ENCODE measurements at regions not wholly inside any gene's neighbourhood (a gene's known extent, or its start where the extent isn't known, plus 50 kb on each side); places are given as distances from the start of the nearest gene placed in this dataset.

GRCh38 chr6:151701911-151702562 is 105.4 kb upstream of the ESR1 start:
- no peak for DNase-seq (ENCODE audit: low read depth in 2 of 2)

DNA sequence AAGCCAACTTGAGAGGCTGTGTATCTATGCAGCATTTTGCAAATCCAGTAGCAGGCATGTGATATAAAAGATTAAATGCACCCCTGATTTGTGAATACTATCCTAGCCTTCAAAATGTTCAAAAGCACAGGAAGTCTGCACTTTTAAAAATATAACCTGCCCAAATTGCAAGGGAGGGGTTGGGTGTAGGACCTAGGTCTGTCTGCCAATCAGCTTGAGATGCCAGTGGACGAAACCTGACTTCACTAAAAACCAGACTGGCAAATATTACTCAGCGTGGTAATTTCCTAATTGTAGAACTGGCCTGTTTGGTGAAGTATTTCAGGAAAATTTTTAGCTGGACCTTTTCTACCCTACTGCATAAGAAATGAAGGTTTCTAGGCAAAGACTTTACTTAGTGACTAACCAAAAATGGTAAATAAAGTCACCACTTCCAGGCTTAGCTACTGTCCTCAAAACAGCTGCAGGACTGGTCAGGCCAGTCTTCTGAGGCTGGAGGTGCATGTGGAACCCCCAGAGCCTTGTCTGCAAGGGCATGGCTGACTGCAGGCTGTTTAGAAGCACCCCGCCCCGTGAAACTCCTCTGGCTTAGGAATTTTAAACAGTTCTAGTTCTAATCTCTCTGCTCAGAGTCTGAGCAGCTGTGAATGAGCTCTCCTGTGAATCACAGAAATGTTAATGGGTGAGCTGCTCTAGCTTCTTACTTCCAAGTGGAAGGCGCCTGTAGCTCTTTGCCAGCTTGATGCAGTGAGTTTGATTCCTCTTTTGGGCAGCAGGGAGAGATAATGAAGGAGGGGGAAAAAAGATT is 104.4 kb upstream of the ESR1 start:
- no peak for DNase-seq (ENCODE audit: low read depth in 2 of 2)

DNA sequence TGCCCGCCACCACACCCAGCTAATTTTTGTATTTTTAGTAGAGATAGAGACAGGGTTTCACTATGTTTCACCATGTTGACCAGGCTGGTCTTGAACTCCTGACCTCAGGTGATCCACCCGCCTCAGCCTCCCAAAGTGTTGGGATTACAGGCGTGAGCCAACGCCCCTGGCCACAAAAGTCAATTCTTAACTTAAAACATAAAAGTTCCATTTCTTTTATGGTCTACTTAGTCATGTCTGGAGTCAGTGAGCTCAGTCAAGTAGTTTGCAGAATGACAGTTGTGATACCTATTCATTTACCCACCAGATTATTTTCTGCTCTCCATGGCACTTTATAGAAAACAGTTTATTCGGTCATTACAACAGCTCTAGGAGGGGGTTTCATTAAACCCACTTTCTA is 103.1 kb upstream of the ESR1 start:
- DNase-seq (ENCODE audit: low read depth in 2 of 2): no peak

GRCh38 chr6:151705993-151706733 is 101.3 kb upstream of the ESR1 start:
- DNase-seq (ENCODE audit: low read depth in 2 of 2): no peak

DNA sequence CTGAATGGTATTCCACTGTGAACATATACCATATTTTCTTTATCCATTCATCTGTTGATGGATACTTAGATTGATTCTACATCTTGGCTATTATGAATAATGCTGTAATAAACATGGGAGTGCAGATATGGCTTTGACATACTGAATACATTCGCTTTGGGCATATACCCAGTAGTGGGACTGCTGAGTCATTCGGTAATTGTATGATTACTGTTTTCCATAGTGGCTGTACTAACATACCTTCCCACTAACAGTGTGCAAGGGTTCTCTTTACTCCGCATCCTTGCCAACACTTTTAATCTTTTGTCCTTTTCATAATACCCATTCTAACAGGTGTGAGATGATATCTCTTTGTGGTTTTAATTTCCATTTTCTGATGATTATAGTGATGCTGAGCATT is 98.2 kb upstream of the ESR1 start:
- no peak for DNase-seq (ENCODE audit: low read depth in 2 of 2)

DNA sequence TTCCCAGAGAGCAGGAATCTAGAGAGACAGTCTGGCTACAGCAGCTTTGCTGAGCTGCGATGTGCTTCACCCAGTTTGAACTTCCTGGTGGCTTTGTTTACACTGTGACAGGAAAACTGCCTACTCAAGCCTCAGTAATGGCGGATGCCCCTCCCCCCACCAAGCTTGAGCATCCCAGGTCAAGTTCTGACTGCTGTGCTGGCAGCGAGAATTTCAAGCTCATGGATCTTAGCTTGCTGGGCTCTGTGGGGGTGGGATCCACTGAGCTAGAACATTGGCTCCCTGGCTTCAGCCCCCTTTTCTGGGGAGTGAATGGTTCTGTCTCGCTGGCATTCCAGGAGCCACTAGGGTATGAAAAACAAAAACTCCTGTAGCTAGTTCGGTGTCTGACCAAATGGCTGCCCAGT is 91.0 kb upstream of the ESR1 start:
- DNase-seq (ENCODE audit: low read depth in 2 of 2): no peak

DNA sequence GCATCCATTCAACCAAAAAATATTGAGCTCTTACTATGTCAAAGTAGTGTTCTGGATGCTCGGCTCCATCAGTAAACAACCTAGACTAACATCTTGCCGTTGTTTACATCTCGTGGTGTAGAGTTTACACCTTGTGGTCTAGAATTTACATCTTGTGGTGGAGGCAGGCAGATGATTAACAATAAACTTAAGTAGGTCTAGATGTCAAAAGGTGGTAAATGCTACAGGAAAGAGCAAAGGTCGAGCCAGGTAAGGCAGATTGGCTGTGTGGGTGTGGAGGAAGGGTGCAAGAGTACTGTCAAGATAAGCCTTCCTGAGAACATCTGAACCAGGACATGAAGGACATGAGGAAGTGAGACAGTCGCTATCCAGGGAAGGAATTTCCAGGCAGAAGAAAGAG is 88.4 kb upstream of the ESR1 start:
- no peak for DNase-seq (ENCODE audit: low read depth in 2 of 2)

DNA sequence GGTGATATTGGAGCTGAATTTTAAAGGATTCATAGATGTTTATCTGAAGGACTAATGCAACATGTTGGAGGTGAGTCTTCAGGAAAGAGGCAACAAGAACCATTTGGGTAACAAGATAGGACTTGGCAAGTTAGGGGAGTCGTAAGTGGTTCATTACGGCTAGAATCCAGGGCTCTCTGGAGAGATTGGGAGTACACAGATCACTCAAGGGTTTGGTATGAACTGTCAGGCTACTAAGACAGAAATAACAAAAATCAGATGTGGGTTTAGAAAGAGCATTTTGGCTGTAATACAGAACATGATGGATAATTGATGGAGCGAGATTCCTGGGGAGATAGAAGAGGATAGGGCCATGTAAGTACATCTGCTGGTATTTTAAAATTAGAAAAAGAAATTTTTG is 86.3 kb upstream of the ESR1 start:
- no peak for DNase-seq (ENCODE audit: low read depth in 2 of 2)

- no peak for DNase-seq (ENCODE audit: low read depth in 2 of 2)
Measured at GRCh38 chr6:151721671-151722070, 85.8 kb upstream of the ESR1 start.

- DNase-seq (ENCODE audit: low read depth in 2 of 2): no peak
Measured at GRCh38 chr6:151722342-151722741, 85.1 kb upstream of the ESR1 start.

GRCh38 chr6:151723152-151723551 is 84.3 kb upstream of the ESR1 start:
- DNase-seq (ENCODE audit: low read depth in 2 of 2): peak in 1 of 2 donors; percentile 17

DNA sequence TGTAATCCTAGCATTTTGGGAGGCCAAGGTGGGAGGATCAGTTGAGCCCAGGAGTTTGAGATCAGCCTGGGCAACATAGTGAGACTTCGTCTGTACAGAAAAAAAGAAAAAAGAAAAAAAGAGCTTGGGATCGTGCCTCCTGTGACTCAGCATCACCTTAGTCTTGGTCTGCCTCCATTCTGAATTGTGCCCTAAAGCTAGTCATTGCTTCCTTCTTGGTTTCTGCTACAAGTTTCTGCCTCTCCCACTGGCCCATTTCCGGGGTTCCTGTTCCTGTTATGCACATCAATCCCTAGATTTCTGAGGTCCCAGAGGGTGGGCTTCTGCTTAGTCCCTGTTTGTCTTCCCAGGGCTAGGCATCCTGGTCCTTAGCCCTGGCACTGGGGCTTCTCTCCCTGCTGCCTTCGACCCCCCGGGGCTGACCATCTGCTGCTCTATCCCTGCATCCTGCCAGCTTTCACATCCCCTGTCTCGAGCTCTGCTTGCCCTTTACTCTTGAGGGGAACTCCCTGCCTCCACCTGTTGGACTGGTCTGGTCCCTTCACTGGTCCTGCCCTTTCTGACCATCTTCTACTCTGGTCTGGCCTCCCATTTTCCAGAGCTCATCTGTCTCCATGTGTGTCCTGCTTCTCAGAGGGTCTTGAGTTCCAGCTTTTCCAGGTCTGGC is 77.5 kb upstream of the ESR1 start:
- DNase-seq (ENCODE audit: low read depth in 2 of 2): no peak

GRCh38 chr6:151730496-151730870 is 77.0 kb upstream of the ESR1 start:
- DNase-seq (ENCODE audit: low read depth in 2 of 2): no peak

DNA sequence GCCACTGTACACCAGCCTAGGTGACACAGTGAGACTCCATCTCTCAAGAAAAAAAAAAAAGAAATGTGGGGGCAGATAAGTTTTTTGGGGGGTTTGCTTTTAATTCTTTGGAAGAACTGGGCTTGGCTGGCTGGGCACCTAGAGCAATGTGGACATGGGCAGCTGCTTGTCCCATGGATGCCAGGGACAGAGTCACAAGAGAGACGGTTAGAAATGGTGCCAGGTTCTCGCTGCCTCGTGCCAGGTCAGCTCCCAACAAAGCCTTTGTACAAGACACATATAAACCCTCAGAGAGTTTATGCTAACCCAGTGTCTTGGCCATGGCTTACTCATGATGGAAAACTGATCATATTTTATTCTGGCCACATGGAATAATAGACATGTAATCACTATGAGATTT is 76.2 kb upstream of the ESR1 start:
- no peak for DNase-seq (ENCODE audit: low read depth in 2 of 2)

GRCh38 chr6:151733680-151734320 is 73.7 kb upstream of the ESR1 start:
- DNase-seq (ENCODE audit: low read depth in 2 of 2): no peak

- DNase-seq (ENCODE audit: low read depth in 2 of 2): no peak
Measured at GRCh38 chr6:151738267-151738666, 69.2 kb upstream of the ESR1 start.

DNA sequence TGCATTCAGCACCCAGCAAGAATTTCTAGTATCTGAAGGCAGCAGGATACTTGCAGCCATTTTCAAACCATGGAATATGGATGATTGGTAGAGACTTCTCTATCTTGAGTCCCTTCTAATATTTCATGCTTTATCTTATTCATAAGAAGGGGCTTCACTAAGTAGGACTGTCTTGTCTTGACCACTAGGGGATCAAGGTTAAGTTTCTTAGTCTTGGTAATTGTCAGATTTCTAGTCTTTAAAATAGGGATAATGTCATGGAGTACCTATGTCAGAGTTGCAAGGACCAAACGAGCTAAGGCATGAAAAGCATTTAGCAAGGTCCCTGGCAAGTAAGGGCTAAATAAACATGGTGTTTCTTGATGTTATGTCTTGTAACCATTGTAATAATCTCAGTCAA is 68.5 kb upstream of the ESR1 start:
- no peak for DNase-seq (ENCODE audit: low read depth in 2 of 2)

GRCh38 chr6:151740820-151741219 is 66.7 kb upstream of the ESR1 start:
- DNase-seq (ENCODE audit: low read depth in 2 of 2): no peak

GRCh38 chr6:151747896-151748295 is 59.6 kb upstream of the ESR1 start:
- no peak for DNase-seq (ENCODE audit: low read depth in 2 of 2)

- DNase-seq (ENCODE audit: low read depth in 2 of 2): no peak
Measured at GRCh38 chr6:151749341-151749740, 58.1 kb upstream of the ESR1 start.

GRCh38 chr6:151753581-151753980 is 53.9 kb upstream of the ESR1 start:
- DNase-seq (ENCODE audit: low read depth in 2 of 2): no peak

DNA sequence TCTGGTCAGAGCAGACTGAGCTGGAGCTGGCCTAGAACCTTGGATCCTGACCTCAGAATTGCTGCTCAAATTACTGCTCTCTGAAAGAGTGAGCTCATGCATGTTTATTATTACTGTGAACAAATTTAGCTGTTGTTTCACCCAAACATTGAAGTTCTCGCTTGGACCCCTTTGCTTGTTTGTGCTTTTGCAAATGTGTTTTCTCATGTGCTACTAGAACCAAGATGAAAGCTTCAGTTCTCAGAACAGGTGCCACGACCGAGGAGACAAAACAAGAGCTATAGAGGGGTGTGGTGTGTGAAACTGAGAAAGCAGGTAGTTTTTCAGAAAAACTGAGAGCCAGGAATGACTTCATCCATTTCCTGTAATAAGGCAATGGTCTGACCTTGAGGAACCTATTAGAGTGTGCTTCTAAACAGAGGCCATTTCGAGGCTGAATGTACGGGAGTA is 50.0 kb upstream of the ESR1 start:
- no peak for DNase-seq (ENCODE audit: low read depth in 2 of 2)
